ENCODE measurements at regions not wholly inside any gene's neighbourhood (a gene's known extent, or its start where the extent isn't known, plus 50 kb on each side); places are given as distances from the start of the nearest gene placed in this dataset.
"Not testable (repeated sequence)": the region's sequence is repeated elsewhere in the genome, so short reads cannot be mapped to it uniquely, and the experiment has no call there.

DNA sequence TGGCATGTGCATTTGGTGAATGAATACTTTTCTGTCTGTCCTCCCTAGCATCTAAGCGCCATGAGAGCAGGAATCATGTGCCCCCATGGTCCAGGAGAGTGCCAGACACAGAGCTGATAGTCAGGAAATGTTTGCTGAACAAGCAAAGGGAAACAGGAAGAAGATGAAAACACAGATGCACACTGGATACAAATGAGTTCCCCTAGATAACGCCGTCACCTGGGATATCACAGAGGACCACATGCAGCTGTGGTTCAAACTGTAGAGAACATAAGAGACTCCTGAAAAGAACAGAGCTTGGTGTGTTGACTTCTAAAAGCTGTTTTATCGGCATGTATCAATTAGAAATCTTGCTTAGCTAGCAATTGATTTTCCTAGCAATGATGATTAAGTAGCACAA lies 293.7 kb downstream of the BTBD3 start:
- no peak for DNase-seq

- no peak for DNase-seq
These were observed 299.7 kb downstream of the BTBD3 start for GRCh38 chr20:12217382-12217781.

DNA sequence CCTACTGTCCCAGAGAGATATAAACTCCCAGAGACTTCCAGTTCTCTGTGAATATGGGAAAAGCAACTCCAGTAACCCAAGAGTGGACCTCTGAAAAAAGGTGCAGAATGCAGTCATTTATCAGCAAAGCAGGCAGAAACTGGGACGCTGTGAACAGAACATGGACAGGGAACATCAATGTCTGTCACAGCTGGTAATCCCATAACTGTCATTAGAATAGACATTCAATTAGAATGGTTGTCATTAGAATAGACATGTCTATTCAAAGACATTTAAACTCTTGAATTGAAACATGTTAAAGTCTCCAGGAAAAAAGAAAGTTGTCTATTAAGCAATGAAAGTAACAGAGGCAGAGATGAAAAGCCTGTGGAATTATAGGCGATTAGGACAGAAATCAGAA lies 302.1 kb downstream of the BTBD3 start:
- no peak for DNase-seq

DNA sequence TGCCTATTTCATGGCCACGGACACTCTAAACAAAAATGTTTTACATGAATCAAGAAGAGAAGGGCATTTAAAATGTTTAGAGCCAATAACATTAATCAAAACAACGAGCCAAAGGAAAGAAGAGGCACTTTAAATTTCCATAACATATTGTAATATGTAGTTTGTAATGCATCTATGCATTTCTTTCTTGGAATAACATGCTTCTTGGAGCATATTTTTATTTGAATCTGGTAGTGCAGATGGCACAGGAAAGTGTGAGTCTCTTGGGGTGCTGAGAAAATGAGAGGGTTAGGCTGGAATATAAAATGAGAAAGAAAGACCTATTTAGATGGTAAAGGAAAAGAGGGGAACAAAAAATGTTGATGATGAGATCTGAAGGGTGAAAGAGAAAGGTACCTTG lies 305.4 kb downstream of the BTBD3 start:
- no peak for DNase-seq

DNA sequence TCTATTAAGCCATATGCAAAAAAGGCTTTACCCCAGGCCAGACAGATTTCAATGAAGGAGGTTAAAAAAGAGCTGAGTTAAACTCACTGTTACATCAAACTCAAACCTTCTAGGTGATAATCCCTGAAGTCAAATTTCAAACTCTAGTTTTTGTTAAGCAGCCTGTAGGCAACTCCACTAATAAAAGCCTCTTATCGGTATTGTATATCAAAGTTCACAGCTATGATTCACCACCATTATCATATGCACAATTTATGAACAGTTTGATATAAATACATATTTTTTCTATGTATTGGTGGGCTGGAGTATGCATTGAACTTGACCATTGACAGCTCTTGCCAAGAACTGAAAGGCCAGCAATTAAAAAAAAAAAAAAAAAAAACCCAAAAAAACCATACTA lies 308.2 kb downstream of the BTBD3 start:
- no peak for DNase-seq

DNA sequence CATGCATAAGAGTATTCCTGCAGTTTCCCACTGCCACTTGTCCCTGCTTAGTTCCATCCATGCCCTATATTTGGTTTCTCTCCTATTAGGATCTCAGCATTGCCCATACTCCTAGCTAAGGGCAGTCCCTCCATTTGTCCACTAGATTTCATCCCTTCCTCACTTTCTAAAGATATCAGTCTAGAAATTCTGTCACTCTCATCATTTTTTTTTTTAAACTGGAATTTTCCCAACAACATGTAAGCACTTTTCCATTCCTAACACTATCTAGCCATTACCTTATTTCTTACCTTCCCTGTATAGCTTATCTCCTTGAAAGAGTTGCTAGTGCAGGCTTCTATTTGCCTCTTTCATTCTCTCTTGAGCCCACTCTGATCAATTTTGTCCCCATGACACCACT lies 312.2 kb downstream of the BTBD3 start:
- DNase-seq, result no peak

- peak; percentile 39 for DNase-seq
These were observed 320.1 kb downstream of the BTBD3 start for GRCh38 chr20:12237772-12238171.

DNA sequence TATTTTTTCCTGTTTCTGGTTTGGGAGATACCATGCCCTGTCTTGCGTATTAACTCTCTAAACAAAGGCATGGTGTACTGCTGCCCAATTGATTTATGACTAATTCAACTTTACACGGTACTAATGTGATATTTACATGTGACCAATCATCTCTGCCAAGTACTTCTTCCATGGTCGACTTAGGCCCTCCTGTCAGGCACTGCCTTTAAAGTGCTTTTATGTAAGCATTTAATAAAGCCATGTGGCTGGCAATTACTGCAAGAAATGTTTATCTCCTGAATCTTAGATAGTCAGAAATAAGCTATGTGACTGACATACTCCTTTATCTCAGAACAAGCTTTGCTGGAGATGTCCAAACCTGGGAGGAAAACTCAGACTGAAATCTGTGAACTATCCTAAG lies 323.4 kb downstream of the BTBD3 start:
- no peak for DNase-seq

DNA sequence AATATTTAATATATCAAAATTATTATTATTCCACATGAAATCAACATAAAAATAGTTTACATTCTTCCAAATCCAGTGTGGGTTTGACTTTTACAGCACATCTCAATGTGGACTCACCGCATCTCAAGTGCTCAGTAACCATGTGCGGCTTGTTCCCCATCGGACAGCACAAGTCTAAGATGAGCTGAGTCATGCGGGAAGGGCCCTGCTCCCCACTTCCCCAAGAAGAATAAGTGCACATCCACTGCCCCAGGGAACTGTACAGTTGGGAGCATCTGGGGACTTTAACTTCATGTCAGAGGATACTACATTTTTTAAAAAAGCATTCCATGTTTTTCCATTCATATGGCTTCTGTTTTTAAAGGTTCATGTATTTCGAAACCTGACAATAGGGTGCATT lies 325.6 kb downstream of the BTBD3 start:
- DNase-seq, result no peak

DNA sequence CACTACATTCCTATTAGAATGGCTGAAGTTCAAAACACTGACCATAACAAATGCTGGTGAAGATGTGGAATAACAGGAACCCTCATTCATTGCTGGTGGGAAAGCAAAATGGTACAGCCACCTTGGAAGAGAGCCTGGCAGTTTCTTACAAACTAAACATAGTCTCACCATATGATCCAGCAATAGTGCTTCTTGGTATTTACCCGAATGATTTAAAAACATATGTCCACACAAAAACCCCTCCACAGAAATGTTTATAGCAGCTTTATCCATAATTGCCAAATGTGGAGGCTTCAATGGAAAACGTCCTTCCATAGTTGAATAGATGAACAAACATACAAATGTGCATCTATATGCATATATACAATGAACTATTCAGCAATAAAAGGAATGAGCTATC lies 330.8 kb downstream of the BTBD3 start:
- no peak for DNase-seq

DNA sequence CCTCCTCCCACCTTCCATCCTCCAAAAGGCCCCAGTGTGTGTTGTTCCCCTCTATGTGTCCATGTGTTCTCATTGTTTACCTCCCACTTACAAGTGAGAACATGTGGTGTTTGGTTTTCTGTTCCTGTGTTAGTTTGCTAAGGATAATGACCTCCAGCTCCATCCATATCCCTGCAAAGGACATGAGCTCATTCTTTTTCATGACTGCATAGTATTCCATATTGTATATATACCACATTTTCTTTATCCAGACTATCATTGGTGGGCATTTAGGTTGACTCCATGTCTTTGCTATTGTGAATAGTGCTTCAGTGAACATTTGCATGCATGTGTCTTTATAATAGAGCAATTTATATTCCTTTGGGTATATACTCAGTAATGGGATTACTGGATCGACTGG lies 333.0 kb downstream of the BTBD3 start:
- not testable (repeated sequence) for DNase-seq

DNA sequence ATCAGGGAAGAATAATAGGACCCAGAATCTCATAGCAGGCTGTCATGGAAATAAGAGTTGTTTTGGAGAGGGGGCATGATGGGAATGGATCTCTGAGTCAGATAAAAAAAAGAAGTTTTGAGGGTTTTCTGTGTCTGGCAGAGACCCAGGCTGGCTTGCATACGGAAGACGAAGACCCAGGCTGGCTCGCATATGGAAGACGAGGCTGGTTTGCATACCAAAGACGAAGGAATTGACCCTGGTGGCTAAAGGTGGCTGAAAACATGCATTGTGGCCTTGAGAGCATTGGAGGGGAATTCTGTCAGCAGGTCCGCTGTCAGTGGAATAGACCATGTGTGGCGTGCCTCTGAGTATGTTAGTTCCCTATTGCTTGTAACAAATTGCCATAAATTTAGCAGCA lies 335.1 kb downstream of the BTBD3 start:
- DNase-seq, result no peak

- no peak for DNase-seq
These were observed 337.8 kb downstream of the BTBD3 start for GRCh38 chr20:12255461-12255970.

DNA sequence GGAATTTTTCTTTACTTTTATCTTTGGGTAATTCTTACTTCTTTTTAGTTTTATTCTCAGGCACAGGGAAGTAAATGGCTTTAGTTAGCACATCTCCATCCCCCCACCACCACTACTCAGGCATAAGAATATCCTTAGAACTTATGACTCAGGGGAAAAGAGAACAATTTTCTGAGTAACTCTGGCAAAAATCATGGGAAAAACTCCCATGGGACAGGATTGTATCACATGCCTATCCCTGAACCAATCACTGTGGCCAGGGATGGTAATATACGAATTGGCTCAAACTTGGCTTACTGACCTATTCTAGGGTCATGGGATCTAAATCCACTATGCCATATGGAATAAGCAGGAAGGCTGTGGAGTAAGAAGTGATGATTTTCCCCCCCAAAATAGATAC lies 339.1 kb downstream of the BTBD3 start:
- DNase-seq, result no peak

DNA sequence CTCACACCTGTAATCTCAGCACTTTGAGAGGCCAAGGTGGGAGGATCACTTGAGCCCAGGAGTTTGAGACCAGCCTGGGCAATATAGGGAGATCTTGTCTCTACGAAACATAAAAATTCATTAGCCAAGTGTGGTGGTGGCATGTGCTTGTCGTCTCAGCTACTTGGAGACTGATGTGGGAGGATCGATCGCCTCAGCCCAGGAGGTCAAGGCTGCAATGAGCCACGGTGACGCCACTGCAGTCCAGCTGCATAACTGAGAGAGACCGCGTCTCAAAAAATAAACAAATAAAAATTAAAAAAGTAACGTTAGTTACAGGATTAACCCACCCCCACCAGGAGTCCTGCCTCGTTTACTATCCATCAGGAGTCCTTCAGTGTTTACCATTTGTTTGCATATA lies 345.1 kb downstream of the BTBD3 start:
- no peak for DNase-seq

GRCh38 chr20:12264711-12265110 lies 347.0 kb downstream of the BTBD3 start:
- DNase-seq, result no peak

GRCh38 chr20:12265662-12266061 lies 348.0 kb downstream of the BTBD3 start:
- no peak for DNase-seq

- DNase-seq, result no peak
These were observed 351.9 kb downstream of the BTBD3 start for GRCh38 chr20:12269579-12269978.

GRCh38 chr20:12270863-12271262 lies 353.2 kb downstream of the BTBD3 start:
- DNase-seq, result no peak

DNA sequence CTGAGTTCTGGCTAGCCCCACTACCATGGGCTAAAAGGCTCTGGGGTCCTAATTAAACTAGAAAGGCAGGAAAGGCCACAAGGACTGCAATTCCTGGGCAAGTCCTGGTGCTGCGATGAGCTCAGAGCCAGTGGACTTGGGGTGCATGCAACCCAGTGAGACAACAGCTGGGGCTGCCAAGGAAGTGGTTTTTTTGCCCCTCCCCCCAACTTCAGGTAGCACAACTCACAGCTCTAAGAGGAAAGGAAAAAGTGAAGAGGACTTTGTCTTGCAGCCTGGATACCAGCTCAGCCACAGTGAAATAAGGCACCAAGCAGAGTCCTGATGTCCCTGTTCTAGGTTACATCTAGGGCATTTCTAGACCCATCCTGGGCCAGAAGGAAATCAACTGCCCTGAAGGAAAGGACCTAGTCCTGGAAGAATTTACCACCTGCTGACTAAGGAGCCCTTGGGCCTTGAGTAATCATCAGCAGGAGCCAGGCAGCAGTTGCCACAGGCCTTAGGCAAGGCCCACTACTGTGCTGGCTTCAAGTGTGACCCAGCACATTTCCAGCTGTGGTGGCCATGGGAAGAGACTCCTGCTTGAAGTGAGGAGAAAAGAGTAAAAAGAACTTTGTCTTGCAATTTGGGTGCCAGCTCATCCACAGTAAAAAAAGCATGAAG lies 358.4 kb downstream of the BTBD3 start:
- no peak for DNase-seq

DNA sequence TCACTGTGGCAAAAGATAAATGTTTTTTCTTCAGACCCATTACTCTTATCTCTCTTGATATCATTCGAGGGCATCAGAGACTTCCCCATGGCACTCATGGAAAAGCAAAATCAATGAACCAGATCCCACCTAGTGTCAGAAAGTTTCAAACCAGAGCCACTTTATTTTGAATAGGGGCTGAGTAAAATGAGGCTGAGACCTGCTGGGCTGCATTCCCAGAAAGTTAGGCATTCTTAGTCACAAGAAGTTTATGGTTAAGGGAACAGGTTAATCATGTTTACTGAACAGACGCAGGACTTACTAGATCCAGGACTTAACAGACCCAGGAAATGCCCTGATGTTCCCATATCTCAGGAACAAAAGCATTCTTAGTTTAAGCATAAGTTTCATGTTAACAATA lies 369.9 kb downstream of the BTBD3 start:
- DNase-seq, result no peak

- no peak for DNase-seq
These were observed 371.8 kb downstream of the BTBD3 start for GRCh38 chr20:12289465-12289864.

DNA sequence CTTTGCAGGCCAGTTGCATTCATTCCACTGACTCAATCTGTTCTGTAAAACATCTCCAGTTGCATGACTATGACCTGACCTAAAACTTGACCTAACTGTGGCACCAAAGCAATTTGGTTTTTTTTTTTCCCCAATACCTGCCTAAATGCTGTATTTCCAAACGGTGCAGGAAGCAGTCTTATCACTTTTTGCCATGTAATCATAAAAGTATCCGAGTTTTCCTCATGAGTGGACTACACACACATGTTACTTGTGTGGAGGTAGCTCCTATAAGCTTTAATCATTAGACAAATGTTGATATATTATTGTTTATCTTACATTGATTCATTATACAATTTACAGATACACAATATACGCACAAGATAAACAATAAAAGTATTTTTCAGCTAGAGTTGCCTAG lies 373.7 kb downstream of the BTBD3 start:
- DNase-seq, result no peak

- DNase-seq, result no peak
These were observed 376.2 kb downstream of the BTBD3 start for GRCh38 chr20:12293900-12294299.

DNA sequence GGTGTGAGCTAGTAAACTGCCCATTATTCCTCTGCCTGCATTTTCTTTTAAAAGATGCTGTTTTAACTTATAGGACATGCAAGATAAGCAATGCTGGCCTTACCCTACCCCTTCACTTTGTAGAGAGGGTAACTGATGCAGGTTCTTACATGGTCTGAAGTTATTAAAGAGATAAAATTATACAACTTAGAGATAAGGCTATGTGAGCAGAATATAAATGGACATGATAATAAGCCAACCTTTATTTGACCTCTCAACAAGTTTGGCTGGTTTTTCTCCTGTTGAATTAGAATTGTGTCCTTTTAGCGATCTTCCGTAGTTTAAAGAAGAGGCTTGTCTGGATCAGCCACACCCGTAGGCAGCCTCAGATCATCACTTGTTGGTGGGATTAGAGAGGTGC lies 377.0 kb downstream of the BTBD3 start:
- no peak for DNase-seq
